ENCODE measurements at regions not wholly inside any gene's neighbourhood (a gene's known extent, or its start where the extent isn't known, plus 50 kb on each side); places are given as distances from the start of the nearest gene placed in this dataset.
"Not testable (repeated sequence)": the region's sequence is repeated elsewhere in the genome, so short reads cannot be mapped to it uniquely, and the experiment has no call there.

- no peak for DNase-seq
Measured at GRCh38 chr15:96180087-96180748, 150.3 kb upstream of the NR2F2 start.

GRCh38 chr15:96181217-96181616 is 149.3 kb upstream of the NR2F2 start:
- DNase-seq: no peak

- no peak for DNase-seq
Measured at GRCh38 chr15:96181873-96182301, 148.6 kb upstream of the NR2F2 start.

GRCh38 chr15:96182736-96183513 is 147.6 kb upstream of the NR2F2 start:
- DNase-seq: no peak

GRCh38 chr15:96183514-96183850 is 147.0 kb upstream of the NR2F2 start:
- no peak for DNase-seq

- DNase-seq: no peak
Measured at GRCh38 chr15:96183867-96184266, 146.6 kb upstream of the NR2F2 start.

GRCh38 chr15:96184297-96184696 is 146.2 kb upstream of the NR2F2 start:
- DNase-seq: no peak

GRCh38 chr15:96186105-96186504 is 144.4 kb upstream of the NR2F2 start:
- DNase-seq: no peak

- DNase-seq: no peak
Measured at GRCh38 chr15:96187341-96188305, 142.9 kb upstream of the NR2F2 start.

- DNase-seq: no peak
Measured at GRCh38 chr15:96197721-96198120, 132.8 kb upstream of the NR2F2 start.

GRCh38 chr15:96199111-96199510 is 131.4 kb upstream of the NR2F2 start:
- no peak for DNase-seq

- DNase-seq: no peak
Measured at GRCh38 chr15:96200357-96200967, 130.0 kb upstream of the NR2F2 start.

- no peak for DNase-seq
Measured at GRCh38 chr15:96201696-96202095, 128.8 kb upstream of the NR2F2 start.

GRCh38 chr15:96205588-96205987 is 124.9 kb upstream of the NR2F2 start:
- not testable (repeated sequence) for DNase-seq

- DNase-seq: no peak
Measured at GRCh38 chr15:96207377-96208006, 123.0 kb upstream of the NR2F2 start.

GRCh38 chr15:96209285-96209735 is 121.2 kb upstream of the NR2F2 start:
- DNase-seq: no peak

GRCh38 chr15:96213045-96213444 is 117.5 kb upstream of the NR2F2 start:
- no peak for DNase-seq

- DNase-seq: no peak
Measured at GRCh38 chr15:96213896-96214295, 116.6 kb upstream of the NR2F2 start.

GRCh38 chr15:96216481-96216880 is 114.0 kb upstream of the NR2F2 start:
- not testable (repeated sequence) for DNase-seq

GRCh38 chr15:96217983-96218382 is 112.5 kb upstream of the NR2F2 start:
- DNase-seq: no peak

- no peak for DNase-seq
Measured at GRCh38 chr15:96218623-96219455, 111.7 kb upstream of the NR2F2 start.

Measured in T-helper 9 cell (primary cell).